ENCODE measurements at regions not wholly inside any gene's neighbourhood (a gene's known extent, or its start where the extent isn't known, plus 50 kb on each side); places are given as distances from the start of the nearest gene placed in this dataset.

DNA sequence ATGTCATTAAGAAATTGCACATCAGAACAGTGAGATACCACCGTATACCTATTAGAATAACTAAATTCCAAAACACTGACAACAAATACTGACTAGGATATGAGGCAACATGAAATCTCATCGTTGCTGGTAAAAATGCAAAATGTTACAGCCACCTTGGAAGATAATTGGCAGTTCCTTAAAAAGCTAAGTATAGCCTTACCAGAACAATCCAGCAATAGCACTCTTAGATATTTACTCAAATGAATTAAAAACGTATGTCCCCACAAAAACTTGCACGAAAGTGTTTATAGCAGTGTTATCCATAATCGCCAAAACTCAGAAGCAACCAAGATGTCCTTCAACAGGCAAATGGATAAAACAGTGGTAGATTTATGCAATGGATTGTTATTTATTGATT lies 241.7 kb downstream of the EPHA4 start:
- TF ChIP-seq, protein P1, sequence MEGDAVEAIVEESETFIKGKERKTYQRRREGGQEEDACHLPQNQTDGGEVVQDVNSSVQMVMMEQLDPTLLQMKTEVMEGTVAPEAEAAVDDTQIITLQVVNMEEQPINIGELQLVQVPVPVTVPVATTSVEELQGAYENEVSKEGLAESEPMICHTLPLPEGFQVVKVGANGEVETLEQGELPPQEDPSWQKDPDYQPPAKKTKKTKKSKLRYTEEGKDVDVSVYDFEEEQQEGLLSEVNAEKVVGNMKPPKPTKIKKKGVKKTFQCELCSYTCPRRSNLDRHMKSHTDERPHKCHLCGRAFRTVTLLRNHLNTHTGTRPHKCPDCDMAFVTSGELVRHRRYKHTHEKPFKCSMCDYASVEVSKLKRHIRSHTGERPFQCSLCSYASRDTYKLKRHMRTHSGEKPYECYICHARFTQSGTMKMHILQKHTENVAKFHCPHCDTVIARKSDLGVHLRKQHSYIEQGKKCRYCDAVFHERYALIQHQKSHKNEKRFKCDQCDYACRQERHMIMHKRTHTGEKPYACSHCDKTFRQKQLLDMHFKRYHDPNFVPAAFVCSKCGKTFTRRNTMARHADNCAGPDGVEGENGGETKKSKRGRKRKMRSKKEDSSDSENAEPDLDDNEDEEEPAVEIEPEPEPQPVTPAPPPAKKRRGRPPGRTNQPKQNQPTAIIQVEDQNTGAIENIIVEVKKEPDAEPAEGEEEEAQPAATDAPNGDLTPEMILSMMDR (conservative IDR thresholded peaks at IDR 0.05; ENCODE audit: low read depth, low read length) = no peak
- TF ChIP-seq EZH2 (IDR thresholded peaks at IDR 0.05; ENCODE audit: low read length, unreplicated experiment) = no peak
- no peak for TF ChIP-seq EZH2phosphoT487 (IDR thresholded peaks at IDR 0.05; ENCODE audit: borderline replicate concordance, low read length)
- no TSS peak for BruUV-seq (replicated peaks)
- H3K4me3 ChIP-seq (ENCODE audit: low read length) = no peak overlapping the region
- H3K79me2 ChIP-seq (ENCODE audit: low read length) = no peaks in the 10 kb centered on the region
- no peaks in the 10 kb centered on the region for H4K20me1 ChIP-seq (ENCODE audit: low read length)
- no peak overlapping the region for H3K27ac ChIP-seq (ENCODE audit: low read length)
- H3K36me3 ChIP-seq (ENCODE audit: low read depth, low read length) = no peaks in the 10 kb centered on the region
- peaks cover 38% of the 10 kb centered on the region for H3K27me3 ChIP-seq (ENCODE audit: low read length)
- no peak overlapping the region for H3K9ac ChIP-seq (ENCODE audit: low read length)
- ATAC-seq (no peak), DNase-seq (no peak)
- no peaks in the 10 kb centered on the region for H3K9me3 ChIP-seq (ENCODE audit: low read length)
- H2AFZ ChIP-seq (ENCODE audit: low read length) = no peak overlapping the region
- no peaks in the 10 kb centered on the region for H3K9me2 ChIP-seq (replicated peaks; ENCODE audit: low read length)
- CTCF ChIA-PET = no interaction called here
- H3K4me1 ChIP-seq (ENCODE audit: insufficient read depth, low read length) = no peaks in the 10 kb centered on the region
- POLR2A ChIA-PET (ENCODE audit: unreplicated experiment) = no interaction called here
- intact Hi-C loops (cut with micrococcal nuclease) = no loop called here
- H3F3A ChIP-seq (ENCODE audit: low read length, unreplicated experiment) = no peaks in the 10 kb centered on the region
- H3K4me2 ChIP-seq (ENCODE audit: low read length) = no peak overlapping the region

DNA sequence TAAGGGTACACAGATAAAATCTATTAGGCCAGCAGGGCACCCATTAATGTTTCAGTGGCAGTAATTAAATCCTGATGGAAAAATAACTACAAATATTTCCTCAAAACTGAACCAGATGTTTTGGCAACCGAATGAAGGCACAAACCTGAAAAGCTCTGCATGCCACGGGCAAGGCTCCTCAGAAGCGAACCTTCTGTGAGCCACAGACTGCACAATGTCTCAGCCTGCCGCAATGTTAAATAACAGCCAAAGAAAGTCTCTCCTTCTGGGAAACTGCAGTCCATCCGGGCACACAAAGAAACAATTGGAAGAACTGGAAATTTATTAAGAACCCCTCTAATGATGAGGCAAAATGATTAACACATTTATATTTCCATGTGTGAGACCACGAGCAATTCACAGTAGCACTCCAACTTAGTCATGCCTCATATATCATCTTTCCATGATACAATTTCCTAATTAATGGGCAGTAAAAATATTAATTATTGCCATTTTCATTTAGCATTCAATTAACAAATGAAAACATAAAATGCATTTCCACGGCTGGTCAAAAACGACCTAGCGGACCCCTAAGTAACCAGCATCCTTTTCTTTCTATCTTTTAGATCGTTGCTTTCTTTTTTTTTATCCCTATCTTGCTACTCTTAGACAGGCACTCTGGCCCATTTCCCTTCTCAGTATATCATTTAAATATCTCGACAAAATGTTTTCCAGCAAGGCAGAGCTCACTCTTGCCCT lies 237.5 kb downstream of the EPHA4 start:
- Histone ChIP-seq H3K9me3 (ENCODE audit: low read length) (no peaks in the 10 kb centered on the region), H3F3A (ENCODE audit: low read length, unreplicated experiment) (no peaks in the 10 kb centered on the region), H3K79me2 (ENCODE audit: low read length) (no peaks in the 10 kb centered on the region), H3K27ac (ENCODE audit: low read length) (no peak overlapping the region), H3K36me3 (ENCODE audit: low read depth, low read length) (no peaks in the 10 kb centered on the region), H3K4me2 (ENCODE audit: low read length) (no peak overlapping the region), H3K4me3 (ENCODE audit: low read length) (no peak overlapping the region), H3K4me1 (ENCODE audit: insufficient read depth, low read length) (no peaks in the 10 kb centered on the region), H2AFZ (ENCODE audit: low read length) (no peak overlapping the region), H3K9me2 (replicated peaks; ENCODE audit: low read length) (no peaks in the 10 kb centered on the region), H3K27me3 (ENCODE audit: low read length) (peaks cover 59% of the 10 kb centered on the region), H4K20me1 (ENCODE audit: low read length) (no peaks in the 10 kb centered on the region), H3K9ac (ENCODE audit: low read length) (no peak overlapping the region)
- CTCF ChIA-PET = no interaction called here
- no TSS peak for BruUV-seq (replicated peaks)
- intact Hi-C loops (cut with micrococcal nuclease) = no loop called here
- TF ChIP-seq, protein P1 (conservative IDR thresholded peaks at IDR 0.05; ENCODE audit: low read depth, low read length) = no peak
- no peak for TF ChIP-seq EZH2 (IDR thresholded peaks at IDR 0.05; ENCODE audit: low read length, unreplicated experiment)
- TF ChIP-seq EZH2phosphoT487 (IDR thresholded peaks at IDR 0.05; ENCODE audit: borderline replicate concordance, low read length) = no peak
- no peak for DNase-seq
- no peak for ATAC-seq
- POLR2A ChIA-PET (ENCODE audit: unreplicated experiment) = no interaction called here

DNA sequence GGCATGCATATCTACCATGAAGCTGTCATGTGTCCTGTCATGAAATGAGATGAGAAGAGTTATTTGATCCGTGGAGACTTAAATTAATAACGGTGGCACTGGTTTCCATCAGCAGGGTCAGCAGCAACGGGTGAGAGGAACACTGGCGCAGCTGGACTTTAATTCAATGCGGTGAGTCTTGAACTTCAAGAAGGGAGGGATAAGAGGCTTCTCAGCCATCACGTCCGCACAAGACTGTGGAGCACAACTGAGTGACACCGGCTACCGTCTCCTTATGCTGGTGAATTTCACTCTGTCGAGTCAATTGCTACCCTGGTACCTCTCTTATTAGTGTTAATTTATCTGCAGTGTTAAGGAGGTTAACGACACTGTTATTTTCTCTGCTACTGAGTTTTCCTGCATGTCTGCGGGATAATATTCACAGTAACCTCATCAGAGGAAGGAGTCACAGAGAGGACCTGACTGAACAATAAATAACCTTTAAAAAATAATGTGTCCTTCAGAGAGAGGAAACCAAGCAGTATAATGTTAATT lies 236.8 kb downstream of the EPHA4 start:
- no peaks in the 10 kb centered on the region for H3K36me3 ChIP-seq (ENCODE audit: low read depth, low read length)
- ATAC-seq (no peak), DNase-seq (no peak)
- ChIA-PET POLR2A (ENCODE audit: unreplicated experiment) (no interaction called here), CTCF (no interaction called here)
- no peaks in the 10 kb centered on the region for H3K9me2 ChIP-seq (replicated peaks; ENCODE audit: low read length)
- peaks cover 55% of the 10 kb centered on the region for H3K27me3 ChIP-seq (ENCODE audit: low read length)
- no peaks in the 10 kb centered on the region for H4K20me1 ChIP-seq (ENCODE audit: low read length)
- no peaks in the 10 kb centered on the region for H3K79me2 ChIP-seq (ENCODE audit: low read length)
- no peak overlapping the region for H2AFZ ChIP-seq (ENCODE audit: low read length)
- H3K4me2 ChIP-seq (ENCODE audit: low read length) = no peak overlapping the region
- no peak overlapping the region for H3K9ac ChIP-seq (ENCODE audit: low read length)
- no peak overlapping the region for H3K27ac ChIP-seq (ENCODE audit: low read length)
- H3K4me1 ChIP-seq (ENCODE audit: insufficient read depth, low read length) = no peaks in the 10 kb centered on the region
- H3K9me3 ChIP-seq (ENCODE audit: low read length) = no peaks in the 10 kb centered on the region
- no peaks in the 10 kb centered on the region for H3F3A ChIP-seq (ENCODE audit: low read length, unreplicated experiment)
- no TSS peak for BruUV-seq (replicated peaks)
- intact Hi-C loops (cut with micrococcal nuclease) = no loop called here
- no peak overlapping the region for H3K4me3 ChIP-seq (ENCODE audit: low read length)
- no peak for TF ChIP-seq EZH2 (IDR thresholded peaks at IDR 0.05; ENCODE audit: low read length, unreplicated experiment)
- TF ChIP-seq EZH2phosphoT487 (IDR thresholded peaks at IDR 0.05; ENCODE audit: borderline replicate concordance, low read length) = no peak
- TF ChIP-seq, protein P1 (conservative IDR thresholded peaks at IDR 0.05; ENCODE audit: low read depth, low read length) = no peak
